ENCODE measurements at regions not wholly inside any gene's neighbourhood (a gene's known extent, or its start where the extent isn't known, plus 50 kb on each side); places are given as distances from the start of the nearest gene placed in this dataset.
A peak's percentile ranks its signal among the peaks of the same experiment; 100 is the strongest.

GRCh38 chr10:37680716-37681616 is 176.4 kb downstream of the ZNF248 start (continued):
- no peak for TF ChIP-seq MLX (CRISPR knock-in tag; IDR thresholded peaks at IDR 0.05)
- TF ChIP-seq ZBTB21 (CRISPR knock-in tag; IDR thresholded peaks at IDR 0.05; ENCODE audit: borderline replicate concordance), result no peak
- no peak for TF ChIP-seq STAT6 (CRISPR knock-in tag; conservative IDR thresholded peaks at IDR 0.05; ENCODE audit: low read depth)
- TF ChIP-seq AFF4 (CRISPR knock-in tag; IDR thresholded peaks at IDR 0.05; ENCODE audit: borderline replicate concordance), result no peak
- no peak for TF ChIP-seq MYBL2 (CRISPR knock-in tag; IDR thresholded peaks at IDR 0.05)
- TF ChIP-seq JAZF1 (CRISPR knock-in tag; IDR thresholded peaks at IDR 0.05), result no peak
- no peak for TF ChIP-seq EMX1 (CRISPR knock-in tag; IDR thresholded peaks at IDR 0.05)
- no peak for TF ChIP-seq CTCF (IDR thresholded peaks at IDR 0.05)
- no peak for TF ChIP-seq ESRRA (CRISPR knock-in tag; IDR thresholded peaks at IDR 0.05; ENCODE audit: borderline replicate concordance)

GRCh38 chr10:37680243-37680683 is 177.1 kb downstream of the ZNF248 start:
- Mint-ChIP-seq H3K4me1 (no peaks in the 10 kb centered on the region), H3K27me3 (ENCODE audit: low read depth) (no peaks in the 10 kb centered on the region; the same call in none of the 2 replicates), H3K27ac (no peak overlapping the region), H3K36me3 (peaks cover 55% of the 10 kb centered on the region), H3K9me3 (peaks cover 62% of the 10 kb centered on the region), H3K4me3 (no peak overlapping the region)
- ATAC-seq, result peak; percentile 59
- CTCF ChIA-PET, result no interaction called here
- DNase-seq (ENCODE audit: low spot score), result no peak
- POLR2A ChIA-PET, result no interaction called here
- TF ChIP-seq CREM (CRISPR knock-in tag; IDR thresholded peaks at IDR 0.05) (no peak), AR (CRISPR knock-in tag; IDR thresholded peaks at IDR 0.05) (no peak), ZNF219 (CRISPR knock-in tag; IDR thresholded peaks at IDR 0.05; ENCODE audit: borderline replicate concordance) (no peak), ZNF512 (CRISPR knock-in tag; IDR thresholded peaks at IDR 0.05; ENCODE audit: borderline replicate concordance) (no peak), NFYB (CRISPR knock-in tag; conservative IDR thresholded peaks at IDR 0.05; ENCODE audit: low read depth) (no peak), ELF4 (CRISPR knock-in tag; IDR thresholded peaks at IDR 0.05; ENCODE audit: low read depth) (no peak), NFATC4 (CRISPR knock-in tag; IDR thresholded peaks at IDR 0.05) (no peak), E2F5 (CRISPR knock-in tag; IDR thresholded peaks at IDR 0.05) (no peak), E2F1 (CRISPR knock-in tag; IDR thresholded peaks at IDR 0.05) (no peak), MAX (CRISPR knock-in tag; IDR thresholded peaks at IDR 0.05) (no peak)
